ENCODE measurements at regions not wholly inside any gene's neighbourhood (a gene's known extent, or its start where the extent isn't known, plus 50 kb on each side); places are given as distances from the start of the nearest gene placed in this dataset.

- Histone ChIP-seq H3K9me3 (ENCODE audit: control insufficient read depth, low read depth, low read length) (no peaks in the 10 kb centered on the region), H2AFZ (ENCODE audit: low read length) (no peak overlapping the region), H3K23me2 (ENCODE audit: insufficient read length, low read depth, low read length, poor library complexity, severe bottlenecking) (no peaks in the 10 kb centered on the region), H3K27ac (ENCODE audit: insufficient read length, low read depth, low read length) (peak overlapping the region; percentile 98), H3K27me3 (ENCODE audit: insufficient read depth, low read length) (no peaks in the 10 kb centered on the region), H2BK12ac (ENCODE audit: insufficient read length, low read depth, low read length) (no peak overlapping the region), H3K79me1 (ENCODE audit: insufficient read depth, low read depth, low read length, poor library complexity, severe bottlenecking) (no peaks in the 10 kb centered on the region), H4K20me1 (ENCODE audit: control insufficient read depth, insufficient read depth, insufficient read length) (no peaks in the 10 kb centered on the region), H3K9ac (ENCODE audit: extremely low read depth, insufficient read length, low read length) (no peak overlapping the region), H2AK5ac (ENCODE audit: insufficient read length, low read length) (no peak overlapping the region), H4K8ac (replicated peaks; ENCODE audit: insufficient read length, low read depth, low read length) (no peak overlapping the region), H3K14ac (ENCODE audit: insufficient read depth, low read length) (no peak overlapping the region), H2BK15ac (ENCODE audit: low read depth, low read length) (no peak overlapping the region), H3K56ac (ENCODE audit: insufficient read length, low read depth, low read length) (no peak overlapping the region), H3K23ac (ENCODE audit: insufficient read length, low read depth, low read length) (no peak overlapping the region), H3K4me2 (ENCODE audit: insufficient read depth, insufficient read length, low read length) (no peak overlapping the region), H2BK120ac (ENCODE audit: low read depth, low read length, poor library complexity, severe bottlenecking) (no peak overlapping the region), H2BK20ac (ENCODE audit: low read depth, low read length, poor library complexity, severe bottlenecking) (no peak overlapping the region), H3K79me2 (ENCODE audit: insufficient read depth, low read length) (no peaks in the 10 kb centered on the region), H2BK5ac (ENCODE audit: insufficient read length, low read length) (no peak overlapping the region), H3K18ac (ENCODE audit: insufficient read length, low read depth, low read length) (no peak overlapping the region), H3K4ac (ENCODE audit: low read depth, low read length) (no peak overlapping the region), H3T11ph (ENCODE audit: low read length) (no peak overlapping the region), H4K91ac (ENCODE audit: insufficient read length, low read depth, low read length) (no peak overlapping the region), H4K5ac (ENCODE audit: insufficient read length, low read depth, low read length) (no peak overlapping the region), H3K4me1 (ENCODE audit: insufficient read depth, low read length) (peaks cover 3% of the 10 kb centered on the region; the same call in 1 of the 2 replicates)
- Mint-ChIP-seq H3K27me3 (ENCODE audit: low read depth) (no peaks in the 10 kb centered on the region), H3K27ac (peak overlapping the region; percentile 99 to 100 (median 99)), H3K36me3 (ENCODE audit: insufficient read depth in 1 of 3, low read depth in 3 of 3) (peaks cover 5 to 14% (median 12%) of the 10 kb centered on the region in 3 experiments; a peak in 6 of 7 replicates), H3K4me1 (peaks cover 41 to 42% of the 10 kb centered on the region in 2 experiments), H3K9me3 (peaks cover 7 to 8% of the 10 kb centered on the region in 2 experiments; a peak in 3 of 5 replicates), H3K4me3 (peak overlapping the region in 1 of 2 experiments; percentile 11; a peak in 2 of 5 replicates)
- no CpG with 5 or more reads among the region's 2 CpGs for WGBS (ENCODE audit: extremely low coverage, insufficient read length, low lambda C conversion rate)
- peak; percentile 41 for DNase-seq
- TF ChIP-seq CTCF (conservative IDR thresholded peaks at IDR 0.05), result no peak
Observed at GRCh38 chr10:53598914-53599313, 826.3 kb upstream of the MBL2 start.
